DND-41 (cell line): ENCODE measurements at regions not wholly inside any gene's neighbourhood (a gene's known extent, or its start where the extent isn't known, plus 50 kb on each side); places are given as distances from the start of the nearest gene placed in this dataset.

Experiments used
- EZH2 ChIP-seq: IDR thresholded peaks from 3 replicates; pipeline ENCODE4 v1.6.1; 2012; ENCODE audit warnings: borderline replicate concordance, low read depth, mild to moderate bottlenecking, moderate library complexity, low read length, inconsistent platforms; ENCODE audit not compliant: severe bottlenecking
- TF ChIP-seq, protein P1 (sequence below): IDR thresholded peaks from 2 replicates; pipeline ENCODE4 v1.5.1; 2012; ENCODE audit warnings: borderline replicate concordance, low read length, moderate library complexity, mild to moderate bottlenecking; ENCODE audit not compliant: poor library complexity, severe bottlenecking; ENCODE audit errors: extremely low read depth

DNA sequence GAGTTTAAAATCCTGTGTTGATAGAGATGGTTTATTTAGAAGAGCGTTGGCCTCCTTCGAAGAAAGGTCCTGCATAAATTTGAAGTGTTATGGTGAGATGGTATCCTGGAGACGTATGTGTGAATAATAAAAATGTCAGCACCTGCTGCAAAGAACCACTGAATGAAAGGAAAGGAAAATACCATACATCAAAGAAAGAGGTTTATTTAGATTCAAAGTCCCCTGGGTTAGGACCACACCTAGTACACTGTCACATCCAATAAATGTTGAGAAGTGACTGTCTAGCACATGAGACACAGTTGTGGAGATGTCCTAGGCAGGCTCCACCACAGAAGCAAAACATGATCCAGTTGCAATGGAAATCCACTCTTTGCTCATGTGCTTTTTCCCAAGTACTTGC, 214.7 kb downstream of the PAX1 start:
- TF ChIP-seq, protein P1, sequence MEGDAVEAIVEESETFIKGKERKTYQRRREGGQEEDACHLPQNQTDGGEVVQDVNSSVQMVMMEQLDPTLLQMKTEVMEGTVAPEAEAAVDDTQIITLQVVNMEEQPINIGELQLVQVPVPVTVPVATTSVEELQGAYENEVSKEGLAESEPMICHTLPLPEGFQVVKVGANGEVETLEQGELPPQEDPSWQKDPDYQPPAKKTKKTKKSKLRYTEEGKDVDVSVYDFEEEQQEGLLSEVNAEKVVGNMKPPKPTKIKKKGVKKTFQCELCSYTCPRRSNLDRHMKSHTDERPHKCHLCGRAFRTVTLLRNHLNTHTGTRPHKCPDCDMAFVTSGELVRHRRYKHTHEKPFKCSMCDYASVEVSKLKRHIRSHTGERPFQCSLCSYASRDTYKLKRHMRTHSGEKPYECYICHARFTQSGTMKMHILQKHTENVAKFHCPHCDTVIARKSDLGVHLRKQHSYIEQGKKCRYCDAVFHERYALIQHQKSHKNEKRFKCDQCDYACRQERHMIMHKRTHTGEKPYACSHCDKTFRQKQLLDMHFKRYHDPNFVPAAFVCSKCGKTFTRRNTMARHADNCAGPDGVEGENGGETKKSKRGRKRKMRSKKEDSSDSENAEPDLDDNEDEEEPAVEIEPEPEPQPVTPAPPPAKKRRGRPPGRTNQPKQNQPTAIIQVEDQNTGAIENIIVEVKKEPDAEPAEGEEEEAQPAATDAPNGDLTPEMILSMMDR: no peak
- TF ChIP-seq EZH2: no peak
